ENCODE measurements at regions not wholly inside any gene's neighbourhood (a gene's known extent, or its start where the extent isn't known, plus 50 kb on each side); places are given as distances from the start of the nearest gene placed in this dataset.

DNA sequence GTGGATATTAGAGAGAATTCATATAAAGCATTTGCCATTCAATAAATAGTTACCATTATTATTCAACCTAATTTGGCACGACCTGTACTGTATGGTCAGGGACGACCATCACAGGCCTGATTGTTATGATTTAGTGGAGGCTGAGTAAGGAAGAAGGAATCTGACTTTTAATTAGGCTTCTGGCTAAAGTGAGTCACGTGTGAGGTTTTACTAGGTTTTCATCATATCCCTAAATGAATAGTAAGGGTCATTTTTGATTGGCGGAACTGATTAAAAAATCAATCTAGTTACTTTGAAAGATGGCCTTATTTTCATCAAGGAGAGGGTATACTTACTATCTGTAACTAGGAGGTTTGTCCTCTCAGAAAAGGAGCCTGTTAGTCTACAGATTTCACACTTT lies 143.4 kb downstream of the ADCYAP1 start:
- Histone ChIP-seq H3K27me3 (ENCODE audit: insufficient read depth, poor library complexity, severe bottlenecking) (no peaks in the 10 kb centered on the region), H3K4me3 (replicated peaks; ENCODE audit: insufficient read depth, low read length) (no peak overlapping the region), H3K27ac (replicated peaks) (no peak overlapping the region)
- no peak for DNase-seq (ENCODE audit: low read depth in 1 of 2, low spot score in 1 of 2)
- TF ChIP-seq SPI1 (IDR thresholded peaks at IDR 0.05; ENCODE audit: borderline replicate concordance, low read depth): no peak
- TF ChIP-seq POLR2AphosphoS5 (IDR thresholded peaks at IDR 0.05; ENCODE audit: low read depth): no peak
- TF ChIP-seq, protein P1, sequence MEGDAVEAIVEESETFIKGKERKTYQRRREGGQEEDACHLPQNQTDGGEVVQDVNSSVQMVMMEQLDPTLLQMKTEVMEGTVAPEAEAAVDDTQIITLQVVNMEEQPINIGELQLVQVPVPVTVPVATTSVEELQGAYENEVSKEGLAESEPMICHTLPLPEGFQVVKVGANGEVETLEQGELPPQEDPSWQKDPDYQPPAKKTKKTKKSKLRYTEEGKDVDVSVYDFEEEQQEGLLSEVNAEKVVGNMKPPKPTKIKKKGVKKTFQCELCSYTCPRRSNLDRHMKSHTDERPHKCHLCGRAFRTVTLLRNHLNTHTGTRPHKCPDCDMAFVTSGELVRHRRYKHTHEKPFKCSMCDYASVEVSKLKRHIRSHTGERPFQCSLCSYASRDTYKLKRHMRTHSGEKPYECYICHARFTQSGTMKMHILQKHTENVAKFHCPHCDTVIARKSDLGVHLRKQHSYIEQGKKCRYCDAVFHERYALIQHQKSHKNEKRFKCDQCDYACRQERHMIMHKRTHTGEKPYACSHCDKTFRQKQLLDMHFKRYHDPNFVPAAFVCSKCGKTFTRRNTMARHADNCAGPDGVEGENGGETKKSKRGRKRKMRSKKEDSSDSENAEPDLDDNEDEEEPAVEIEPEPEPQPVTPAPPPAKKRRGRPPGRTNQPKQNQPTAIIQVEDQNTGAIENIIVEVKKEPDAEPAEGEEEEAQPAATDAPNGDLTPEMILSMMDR (IDR thresholded peaks at IDR 0.05; ENCODE audit: insufficient read depth, low read length): no peak
- TF ChIP-seq GABPA (IDR thresholded peaks at IDR 0.05; ENCODE audit: low read depth): no peak
- TF ChIP-seq, protein P2, sequence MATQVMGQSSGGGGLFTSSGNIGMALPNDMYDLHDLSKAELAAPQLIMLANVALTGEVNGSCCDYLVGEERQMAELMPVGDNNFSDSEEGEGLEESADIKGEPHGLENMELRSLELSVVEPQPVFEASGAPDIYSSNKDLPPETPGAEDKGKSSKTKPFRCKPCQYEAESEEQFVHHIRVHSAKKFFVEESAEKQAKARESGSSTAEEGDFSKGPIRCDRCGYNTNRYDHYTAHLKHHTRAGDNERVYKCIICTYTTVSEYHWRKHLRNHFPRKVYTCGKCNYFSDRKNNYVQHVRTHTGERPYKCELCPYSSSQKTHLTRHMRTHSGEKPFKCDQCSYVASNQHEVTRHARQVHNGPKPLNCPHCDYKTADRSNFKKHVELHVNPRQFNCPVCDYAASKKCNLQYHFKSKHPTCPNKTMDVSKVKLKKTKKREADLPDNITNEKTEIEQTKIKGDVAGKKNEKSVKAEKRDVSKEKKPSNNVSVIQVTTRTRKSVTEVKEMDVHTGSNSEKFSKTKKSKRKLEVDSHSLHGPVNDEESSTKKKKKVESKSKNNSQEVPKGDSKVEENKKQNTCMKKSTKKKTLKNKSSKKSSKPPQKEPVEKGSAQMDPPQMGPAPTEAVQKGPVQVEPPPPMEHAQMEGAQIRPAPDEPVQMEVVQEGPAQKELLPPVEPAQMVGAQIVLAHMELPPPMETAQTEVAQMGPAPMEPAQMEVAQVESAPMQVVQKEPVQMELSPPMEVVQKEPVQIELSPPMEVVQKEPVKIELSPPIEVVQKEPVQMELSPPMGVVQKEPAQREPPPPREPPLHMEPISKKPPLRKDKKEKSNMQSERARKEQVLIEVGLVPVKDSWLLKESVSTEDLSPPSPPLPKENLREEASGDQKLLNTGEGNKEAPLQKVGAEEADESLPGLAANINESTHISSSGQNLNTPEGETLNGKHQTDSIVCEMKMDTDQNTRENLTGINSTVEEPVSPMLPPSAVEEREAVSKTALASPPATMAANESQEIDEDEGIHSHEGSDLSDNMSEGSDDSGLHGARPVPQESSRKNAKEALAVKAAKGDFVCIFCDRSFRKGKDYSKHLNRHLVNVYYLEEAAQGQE (IDR thresholded peaks at IDR 0.05; ENCODE audit: insufficient replicate concordance, low read depth): no peak

DNA sequence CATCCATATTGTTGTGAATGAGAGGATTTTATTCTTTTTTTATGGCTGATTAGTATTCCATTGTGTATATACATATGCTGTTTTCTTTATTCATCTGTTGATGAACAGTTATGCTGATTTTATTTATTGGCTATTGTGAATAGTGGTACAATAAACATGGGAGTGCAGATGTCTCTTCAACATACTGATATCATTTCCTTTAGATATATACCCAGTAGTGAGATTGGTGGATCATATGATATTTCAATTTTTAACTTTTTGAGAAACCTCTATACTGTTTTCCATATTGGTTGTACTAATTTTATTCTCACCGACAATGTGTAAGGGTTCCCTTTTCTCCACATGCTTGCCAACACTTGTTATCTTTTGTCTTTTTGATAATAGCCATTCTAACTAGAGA lies 144.5 kb downstream of the ADCYAP1 start:
- no peak for DNase-seq (ENCODE audit: low read depth in 1 of 2, low spot score in 1 of 2)
- TF ChIP-seq SPI1 (IDR thresholded peaks at IDR 0.05; ENCODE audit: borderline replicate concordance, low read depth): no peak
- TF ChIP-seq, protein P1 (IDR thresholded peaks at IDR 0.05; ENCODE audit: insufficient read depth, low read length): no peak
- no peak for TF ChIP-seq POLR2AphosphoS5 (IDR thresholded peaks at IDR 0.05; ENCODE audit: low read depth)
- TF ChIP-seq GABPA (IDR thresholded peaks at IDR 0.05; ENCODE audit: low read depth): no peak
- TF ChIP-seq, protein P2 (IDR thresholded peaks at IDR 0.05; ENCODE audit: insufficient replicate concordance, low read depth): no peak
- Histone ChIP-seq H3K4me3 (replicated peaks; ENCODE audit: insufficient read depth, low read length) (no peak overlapping the region), H3K27me3 (ENCODE audit: insufficient read depth, poor library complexity, severe bottlenecking) (no peaks in the 10 kb centered on the region), H3K27ac (replicated peaks) (no peak overlapping the region)

DNA sequence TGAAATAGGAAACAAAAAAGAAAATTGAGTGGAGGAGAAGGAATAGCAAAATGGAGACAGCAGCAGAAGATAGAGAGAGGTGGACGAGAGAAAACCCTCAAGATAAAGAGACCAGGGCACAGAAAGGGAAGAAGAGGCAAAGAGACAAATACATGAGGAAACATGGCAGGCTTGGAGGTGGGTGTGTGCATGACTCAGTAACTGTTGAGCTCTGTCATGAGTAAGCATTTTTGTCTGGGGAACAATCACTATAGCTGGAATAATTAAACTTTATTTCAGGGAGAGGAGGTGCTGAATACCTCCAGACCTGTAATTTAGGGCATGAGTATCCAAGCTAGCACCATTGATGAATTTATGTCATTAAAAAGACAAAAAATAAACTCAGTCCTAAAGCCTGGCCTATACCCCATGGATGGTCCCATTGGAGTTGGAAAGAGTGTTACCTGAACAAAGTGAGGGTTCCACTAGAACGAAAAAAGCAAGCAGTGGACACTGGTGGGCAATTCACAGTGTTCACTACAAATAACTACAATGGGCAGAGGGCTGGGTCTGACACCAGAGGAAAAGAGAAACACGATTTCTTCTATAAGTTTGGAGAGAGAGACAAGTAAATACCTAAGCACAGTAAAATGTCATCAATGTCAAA lies 145.5 kb downstream of the ADCYAP1 start:
- Histone ChIP-seq H3K4me3 (replicated peaks; ENCODE audit: insufficient read depth, low read length) (no peak overlapping the region), H3K27ac (replicated peaks) (no peak overlapping the region), H3K27me3 (ENCODE audit: insufficient read depth, poor library complexity, severe bottlenecking) (no peaks in the 10 kb centered on the region)
- TF ChIP-seq SPI1 (IDR thresholded peaks at IDR 0.05; ENCODE audit: borderline replicate concordance, low read depth) (no peak), POLR2AphosphoS5 (IDR thresholded peaks at IDR 0.05; ENCODE audit: low read depth) (no peak), GABPA (IDR thresholded peaks at IDR 0.05; ENCODE audit: low read depth) (no peak)
- TF ChIP-seq, protein P1 (IDR thresholded peaks at IDR 0.05; ENCODE audit: insufficient read depth, low read length): no peak
- TF ChIP-seq, protein P2 (IDR thresholded peaks at IDR 0.05; ENCODE audit: insufficient replicate concordance, low read depth): no peak
- no peak for DNase-seq (ENCODE audit: low read depth in 1 of 2, low spot score in 1 of 2)

Data from HL-60 (cell line).